Left lobe of liver (tissue), 2 donors: ENCODE measurements at regions not wholly inside any gene's neighbourhood (a gene's known extent, or its start where the extent isn't known, plus 50 kb on each side); places are given as distances from the start of the nearest gene placed in this dataset.

Experiments
- ATAC-seq: fragments of 200-7000 bp; cut with Tn5 transposase; one replicate; pipeline ENCODE4 v1.9.1; 2020; ENCODE audit warnings: mild to moderate bottlenecking, moderate library complexity
- DNase-seq: peaks from one replicate; pipeline ENCODE4 v3.0.0-alpha.2; 2020; ENCODE audit warnings: low spot score
- donor health status: DM: no; HTN: no; CAD: no; lungs with moderate emphysema.
- donor health status: DM: no; HTN: yes; CAD: no.

DNA sequence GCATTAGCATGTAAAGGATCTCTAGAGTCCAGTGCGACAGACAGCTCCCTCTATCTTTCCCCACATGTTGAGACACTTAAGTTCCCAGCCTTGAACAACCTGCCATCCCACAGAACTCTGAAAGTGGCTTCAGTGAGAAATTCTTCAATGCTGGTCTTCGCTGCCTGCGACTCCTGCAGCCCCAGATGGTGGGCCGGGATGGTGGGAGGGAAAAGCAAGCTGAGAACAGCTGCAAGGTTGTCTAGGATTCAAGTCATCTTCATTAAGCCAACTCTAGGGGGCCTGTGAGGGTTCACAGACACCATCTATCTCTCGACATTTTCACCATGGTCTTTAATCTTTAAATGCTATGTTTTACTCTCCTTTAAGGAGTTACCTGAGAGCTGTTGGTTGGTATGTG lies 185.5 kb upstream of the C1orf174 start:
- DNase-seq (peak; percentile 12), ATAC-seq (no peak)

DNA sequence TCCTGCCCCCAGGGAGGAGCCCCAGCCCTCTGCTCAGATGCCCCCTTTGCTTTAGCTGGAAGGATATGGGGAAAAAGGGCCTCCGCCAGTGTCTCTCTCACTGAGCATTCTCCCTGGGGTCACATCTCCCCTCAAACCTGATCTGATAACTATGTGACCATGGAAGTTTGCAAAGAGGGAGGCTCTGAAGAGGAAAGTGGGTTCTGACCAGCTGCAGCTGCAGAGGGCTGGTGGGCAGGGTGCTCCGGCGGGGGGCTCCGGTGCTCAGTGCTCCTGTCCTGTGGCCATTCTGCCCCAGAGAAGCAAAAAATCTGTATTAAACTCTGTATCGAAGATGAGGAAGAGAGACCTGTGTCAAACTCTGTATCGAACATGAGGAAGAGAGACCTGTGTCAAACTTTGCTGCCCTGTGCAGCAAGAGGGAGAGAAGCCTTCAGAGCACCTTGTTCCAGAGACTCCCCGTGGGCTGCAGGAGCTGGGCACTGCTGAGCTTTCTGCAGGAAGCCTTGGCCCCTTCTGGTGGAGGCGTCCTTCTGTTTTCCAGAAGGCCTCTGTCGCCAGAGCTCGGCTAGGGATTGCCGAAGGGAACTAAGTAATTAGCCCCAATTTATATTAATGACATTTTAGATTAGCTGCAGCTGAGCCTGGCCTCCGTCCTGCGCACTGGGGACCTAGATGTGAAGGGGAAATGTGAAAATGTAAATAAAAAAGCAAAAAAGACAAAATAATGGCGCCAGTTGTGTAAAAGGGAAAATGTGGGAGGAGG lies 186.2 kb upstream of the C1orf174 start:
- peak; percentile 21 for DNase-seq
- ATAC-seq: no peak

DNA sequence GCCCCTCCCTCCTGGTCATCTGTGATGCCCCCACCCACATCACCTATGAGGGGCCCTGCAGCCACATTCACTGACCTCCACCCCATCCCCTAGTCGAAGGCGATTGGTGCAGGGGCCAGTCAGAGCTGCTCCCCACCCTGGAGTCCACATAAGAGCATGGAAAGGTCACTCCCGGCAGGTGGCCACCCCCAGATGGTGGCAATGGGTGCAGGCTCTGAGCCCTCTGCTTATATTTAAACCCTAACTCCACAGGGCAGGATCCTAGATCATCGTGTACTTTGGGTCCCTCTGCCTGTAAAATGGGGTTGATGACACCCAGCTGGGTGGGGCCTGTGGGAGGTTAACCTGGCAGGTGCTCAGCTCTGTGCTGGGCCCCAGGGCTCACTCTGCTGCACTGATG lies 186.8 kb upstream of the C1orf174 start:
- ATAC-seq (no peak), DNase-seq (peak; percentile 26)

DNA sequence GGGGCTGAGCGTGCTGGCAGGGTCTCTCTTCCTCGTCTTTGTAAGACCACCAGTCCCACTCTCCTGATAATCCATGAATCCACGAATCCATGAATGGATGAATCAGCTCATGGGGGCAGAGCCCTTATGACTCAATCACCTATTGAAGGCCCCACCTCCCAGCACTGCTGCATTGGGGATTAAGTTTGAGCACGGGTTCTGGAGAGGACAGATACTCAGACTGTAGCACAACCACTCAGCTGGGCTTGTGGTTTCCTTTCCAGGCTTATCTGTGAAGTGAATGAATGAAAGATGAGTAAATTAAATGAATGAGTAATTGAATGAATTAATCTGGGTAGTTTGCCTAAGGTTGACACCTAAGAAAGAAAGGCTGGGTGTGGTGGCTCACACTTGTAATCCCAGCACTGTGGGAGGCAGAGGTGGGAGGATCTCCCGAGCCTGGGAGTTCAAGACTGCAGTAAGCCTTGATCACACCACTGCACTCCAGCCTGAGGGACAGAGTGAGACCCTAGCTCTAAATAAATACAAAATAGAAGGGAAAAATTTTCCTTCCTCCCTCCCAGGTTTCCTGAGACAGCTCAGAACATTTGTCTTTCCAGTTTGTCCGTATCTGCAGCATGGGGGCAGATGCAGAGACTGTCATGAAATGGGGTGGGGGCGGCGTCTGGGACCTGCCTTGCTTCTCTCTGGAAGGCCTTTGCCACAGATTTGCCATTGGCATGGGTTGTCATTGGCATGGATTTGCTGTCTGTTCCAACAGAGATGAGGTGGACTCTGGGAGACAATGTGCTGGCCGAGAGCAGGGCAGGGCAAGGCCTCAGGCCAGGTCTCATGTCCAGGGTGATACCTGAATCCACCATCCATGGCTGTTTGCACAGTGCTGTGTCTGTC lies 187.7 kb upstream of the C1orf174 start:
- ATAC-seq: no peak

DNA sequence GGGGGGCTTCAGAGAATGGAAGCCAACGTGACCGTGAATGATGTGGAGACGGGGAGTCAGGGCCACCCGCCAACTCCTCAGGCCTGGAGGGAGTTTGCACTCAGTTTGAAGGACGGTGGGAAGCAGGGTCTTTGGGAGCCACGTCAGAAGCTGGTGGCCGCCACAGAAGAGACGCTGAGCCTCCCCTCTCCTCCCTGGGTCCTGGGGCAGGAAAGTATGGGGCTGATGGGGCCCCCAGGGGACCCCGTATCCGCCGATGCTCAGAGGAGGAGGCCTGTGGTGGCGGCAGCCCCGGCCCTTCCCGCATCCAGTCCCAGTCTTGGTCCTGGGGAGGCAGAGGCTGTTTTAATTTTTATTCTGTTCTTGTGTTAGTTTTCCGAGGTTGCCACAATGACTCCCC lies 188.6 kb upstream of the C1orf174 start:
- ATAC-seq (no peak), DNase-seq (no peak)

More for the DNA sequence above, 187.7 kb upstream of the C1orf174 start:
- DNase-seq: peak; percentile 27

DNA sequence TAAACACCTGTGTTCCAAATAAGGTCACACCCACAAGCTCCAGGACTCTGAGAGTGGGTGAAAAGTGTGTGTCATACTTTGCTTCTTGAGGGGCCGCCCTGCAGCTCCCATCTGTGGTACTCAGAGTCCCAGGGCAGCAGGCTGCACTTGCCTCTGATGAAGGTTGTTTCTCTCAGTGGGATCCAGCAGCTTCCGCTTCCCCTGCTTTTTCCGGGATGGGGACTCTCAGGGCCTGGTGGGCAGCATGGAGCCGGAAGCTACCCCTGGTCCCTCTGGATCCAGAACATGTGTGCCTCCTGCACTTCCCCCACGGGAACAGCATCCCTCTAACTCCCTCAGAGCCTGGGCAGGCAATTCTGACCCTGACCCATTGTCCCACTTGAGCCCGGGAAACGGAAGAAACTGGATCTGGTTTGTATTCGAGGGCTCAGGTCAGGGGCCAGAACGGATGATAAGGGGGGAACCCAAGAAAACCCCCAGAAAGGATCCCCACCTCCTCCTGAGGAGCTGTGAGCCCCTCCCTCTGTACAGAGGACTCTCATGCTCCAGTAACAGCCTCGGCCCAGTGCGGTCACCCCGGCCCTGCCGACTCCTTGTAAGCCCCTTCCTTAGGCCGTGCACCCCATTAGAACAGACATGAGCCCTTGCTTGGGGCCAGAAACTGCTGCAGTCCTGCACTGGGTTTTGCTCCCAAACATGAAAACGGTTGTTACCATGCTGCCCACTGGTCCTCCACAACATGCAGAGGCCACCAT lies 189.5 kb upstream of the C1orf174 start:
- peak; percentile 26 for DNase-seq

DNA sequence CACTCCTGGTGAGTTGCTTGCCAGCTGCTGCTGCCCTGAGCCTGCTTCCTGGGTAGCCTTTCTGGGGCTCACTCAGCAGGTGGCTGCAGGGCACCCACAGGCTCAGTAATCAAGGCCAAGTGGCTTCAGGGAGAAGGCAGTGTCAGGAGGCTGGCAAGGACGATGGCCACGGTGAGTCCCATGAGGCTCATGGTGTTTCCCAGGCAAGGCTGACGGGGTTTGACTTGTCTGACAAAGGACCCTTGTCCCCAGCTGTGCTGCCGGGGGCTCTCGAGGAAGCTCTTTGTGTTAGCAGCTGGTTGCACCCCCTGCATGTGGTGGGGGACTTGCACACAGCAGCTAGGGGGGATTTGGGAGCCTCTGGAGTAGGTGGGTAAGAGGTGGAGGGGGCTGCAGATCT lies 190.5 kb upstream of the C1orf174 start:
- DNase-seq (peak; percentile 33), ATAC-seq (no peak)

More for the DNA sequence above, 189.5 kb upstream of the C1orf174 start:
- no peak for ATAC-seq

DNA sequence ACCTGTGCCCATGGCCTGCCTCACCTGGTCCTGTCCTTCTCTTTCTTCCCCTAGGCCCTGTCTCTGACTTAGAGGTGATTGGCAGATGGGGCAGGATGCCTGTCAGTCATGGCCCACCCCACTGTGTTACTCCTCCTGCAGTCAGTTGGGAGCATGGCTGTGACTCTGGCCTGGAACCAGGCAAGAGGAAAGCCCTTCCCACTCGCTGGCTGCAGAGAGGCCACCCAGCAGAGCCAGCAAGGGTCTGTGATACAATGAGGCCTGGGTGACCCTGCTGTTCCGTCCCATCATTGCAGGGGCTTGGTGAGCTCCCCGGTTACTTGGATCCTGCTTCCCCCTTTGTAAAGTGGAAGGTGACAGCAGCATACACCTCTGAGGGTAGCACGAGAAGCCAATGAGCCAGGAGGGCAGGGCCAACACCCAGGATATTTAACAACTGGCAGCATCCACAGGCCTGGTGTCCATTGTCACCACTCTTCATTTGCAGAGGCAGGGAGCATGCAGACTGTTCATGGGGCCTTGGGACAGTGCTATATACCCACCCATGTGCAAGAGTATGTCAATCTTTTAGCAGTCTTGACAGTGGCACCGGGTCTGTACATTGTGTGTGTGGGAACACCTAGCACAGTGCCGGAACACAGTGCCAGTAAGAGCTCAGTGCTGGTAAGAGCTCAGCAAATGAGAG lies 191.0 kb upstream of the C1orf174 start:
- DNase-seq (no peak), ATAC-seq (no peak)

DNA sequence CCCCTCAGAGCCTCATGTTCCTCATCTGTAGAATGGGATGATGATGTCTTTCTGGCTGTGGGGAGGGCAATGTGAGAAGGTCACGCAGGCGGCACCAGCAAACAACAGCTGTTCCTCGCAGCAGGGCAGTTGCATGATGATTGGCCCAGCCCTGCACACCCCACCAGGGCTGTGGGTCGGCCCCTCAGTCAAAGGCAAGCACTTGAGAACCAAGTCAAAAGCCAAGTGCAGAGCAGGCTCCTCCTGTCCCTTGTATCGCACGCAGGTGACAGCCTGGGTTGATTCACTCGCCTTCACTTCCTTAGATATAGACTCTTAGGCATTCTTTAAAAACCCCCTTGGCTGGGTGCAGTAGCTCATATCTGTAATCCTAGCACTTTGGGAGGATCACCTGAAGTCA lies 191.9 kb upstream of the C1orf174 start:
- DNase-seq (no peak), ATAC-seq (no peak)

DNA sequence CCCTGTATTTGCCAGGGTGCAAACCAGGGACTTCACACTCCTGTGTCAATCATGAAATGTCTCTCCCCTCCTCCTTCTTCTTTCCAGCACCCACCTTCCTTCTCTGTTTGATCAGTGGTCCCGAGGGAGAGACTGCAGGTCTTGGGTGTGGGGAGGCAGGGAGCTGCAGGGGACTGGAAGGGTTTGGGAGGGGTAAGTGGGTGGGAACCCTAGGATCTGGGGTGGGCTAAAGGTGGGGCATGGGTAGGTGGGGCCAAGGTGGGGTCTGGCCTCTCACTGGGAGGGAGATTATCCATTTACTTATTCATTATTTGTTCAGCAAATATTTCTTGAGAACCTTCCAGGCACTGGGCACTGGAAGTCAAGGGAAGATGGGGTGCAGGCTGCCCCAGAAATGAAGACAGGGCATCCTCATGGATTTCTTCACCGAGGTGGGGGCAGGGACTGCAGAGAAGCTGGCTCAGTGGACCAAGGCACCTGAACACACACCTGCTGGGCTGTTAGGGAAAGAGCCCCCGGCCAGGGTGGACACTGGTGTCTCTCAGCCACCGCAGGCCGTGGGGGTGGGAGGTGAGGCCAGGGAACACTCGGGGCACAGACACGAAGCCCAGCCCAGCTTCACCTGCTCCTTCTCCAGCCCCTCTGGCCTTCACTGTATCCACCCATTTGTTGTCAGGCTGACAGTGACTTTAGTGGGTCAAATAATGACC lies 193.9 kb upstream of the C1orf174 start:
- DNase-seq: no peak

DNA sequence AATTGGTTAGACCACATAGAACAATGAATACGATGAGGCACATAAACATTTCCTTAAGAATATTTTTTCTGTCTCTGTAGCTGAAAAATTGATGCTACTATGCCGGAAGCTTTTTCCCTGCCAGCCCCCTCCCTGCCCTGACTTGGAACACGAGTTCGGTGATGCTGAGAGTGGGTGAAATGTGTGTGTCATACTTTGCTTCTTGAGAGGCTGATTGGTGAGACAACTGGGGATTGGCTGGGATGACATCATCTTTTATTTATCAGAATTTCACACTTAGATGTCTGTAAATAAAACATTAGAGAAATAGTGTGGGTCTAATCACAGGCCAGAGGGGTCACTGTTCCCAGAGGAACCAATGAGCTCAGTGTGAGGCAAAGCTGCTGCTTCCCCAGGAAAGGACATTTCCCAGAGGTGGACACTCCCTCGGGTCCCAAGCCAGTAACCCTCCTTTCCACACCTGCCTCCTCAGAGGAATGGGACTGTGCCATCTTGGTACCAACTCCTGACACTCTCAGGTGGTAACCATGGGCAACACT lies 195.4 kb upstream of the C1orf174 start:
- ATAC-seq (no peak), DNase-seq (no peak)

More for the DNA sequence above, 193.9 kb upstream of the C1orf174 start:
- ATAC-seq: no peak

DNA sequence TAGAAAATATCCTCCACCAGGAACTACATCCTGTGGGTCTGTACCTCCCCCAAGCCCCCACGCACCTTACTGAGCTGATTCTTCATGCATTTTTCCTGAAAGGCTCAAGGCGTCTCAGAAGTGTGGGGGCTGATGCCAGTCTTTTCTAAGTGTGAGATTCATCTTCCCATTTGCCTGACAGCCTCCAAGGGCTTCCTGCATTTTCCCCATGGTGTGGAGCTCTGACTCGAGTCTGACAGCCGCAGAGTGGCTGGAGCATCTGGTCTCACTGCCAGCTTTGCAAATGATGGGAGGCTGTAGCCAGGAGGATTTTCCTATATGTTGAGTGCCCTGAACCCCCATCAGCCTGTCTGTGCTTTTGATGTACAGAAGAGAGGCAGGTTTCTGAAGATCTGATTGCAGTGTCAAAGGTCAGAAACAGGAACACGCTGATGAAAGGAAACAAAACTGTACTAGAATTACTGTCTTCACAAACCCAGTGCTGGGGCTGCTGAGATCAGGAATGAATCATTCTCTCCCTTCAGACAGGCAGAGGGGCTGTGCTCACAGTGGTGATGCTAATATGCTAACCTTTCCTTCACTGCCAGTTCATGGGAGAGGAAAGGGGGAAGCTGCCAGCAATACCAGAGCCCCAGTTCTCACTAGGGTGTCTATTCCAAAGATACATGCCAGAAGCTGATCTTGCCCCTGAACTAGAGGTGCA lies 201.5 kb upstream of the C1orf174 start:
- DNase-seq (no peak), ATAC-seq (no peak)

DNA sequence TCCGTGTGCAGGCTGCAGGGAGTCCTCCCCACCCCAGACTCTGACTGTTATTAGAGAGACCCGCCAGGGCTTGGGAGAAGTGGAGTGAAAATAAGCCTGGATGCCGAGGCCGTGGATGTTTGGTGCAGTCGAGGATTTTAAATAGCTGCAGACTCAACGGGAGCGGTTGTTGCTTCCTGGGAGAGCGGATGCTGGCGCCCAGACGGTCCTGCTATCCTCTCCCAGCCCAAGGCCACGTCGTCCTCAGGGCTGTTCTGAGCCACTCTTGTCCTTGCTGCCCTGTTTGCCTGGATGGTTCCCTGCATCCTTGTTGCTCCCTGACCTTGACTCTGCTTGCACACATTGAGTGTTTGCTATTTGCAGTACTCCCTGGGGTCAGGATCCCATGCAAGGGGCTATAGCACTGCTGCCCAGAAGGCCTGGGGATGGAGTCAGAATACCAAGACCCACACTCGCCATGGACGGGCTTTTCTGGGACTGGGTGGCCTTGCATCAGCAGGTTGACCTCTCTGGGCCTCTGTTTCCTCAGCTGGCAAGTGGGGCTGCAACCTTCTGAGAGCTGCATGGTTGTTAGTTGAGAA lies 205.3 kb upstream of the C1orf174 start:
- ATAC-seq (no peak), DNase-seq (no peak)

DNA sequence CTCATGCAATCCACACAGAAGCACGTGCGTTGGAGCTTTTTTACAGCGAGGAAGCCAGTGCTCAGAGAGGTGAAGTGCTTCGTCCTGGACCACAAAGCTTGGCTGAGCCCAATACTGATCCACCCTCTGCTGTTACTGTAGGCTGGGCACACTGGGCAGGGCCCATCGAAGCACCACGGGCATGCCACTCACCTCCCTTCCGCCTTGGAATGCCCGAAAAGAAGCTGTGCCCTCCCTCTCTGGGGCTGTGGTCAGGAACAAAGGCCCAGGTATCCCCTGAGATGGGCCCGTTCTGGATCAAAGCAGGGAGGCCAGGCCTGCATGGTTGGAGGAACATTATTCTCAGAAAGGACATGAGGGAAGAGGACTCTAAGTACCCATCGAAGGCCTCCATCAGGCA lies 206.7 kb upstream of the C1orf174 start:
- DNase-seq (no peak), ATAC-seq (no peak)

DNA sequence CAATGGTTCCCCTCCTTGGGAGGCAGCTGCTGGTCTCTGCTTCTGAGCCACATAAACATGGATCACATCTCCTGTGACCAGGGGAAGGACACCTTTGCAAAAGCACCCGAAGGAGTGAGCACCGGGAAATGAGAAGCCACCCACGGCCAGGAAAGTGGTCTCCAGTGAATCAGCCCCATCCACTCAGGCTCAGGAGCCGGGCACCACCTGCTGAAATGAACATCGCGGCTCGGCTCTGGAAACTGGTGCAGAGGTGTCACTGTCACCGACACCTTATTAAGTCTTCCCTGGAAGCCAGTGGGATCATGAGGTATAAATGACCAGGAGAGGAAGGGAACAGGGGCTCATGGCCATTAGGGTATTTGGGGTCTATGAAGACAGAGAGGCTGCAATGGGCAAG lies 207.2 kb upstream of the C1orf174 start:
- ATAC-seq: no peak
- DNase-seq: no peak

DNA sequence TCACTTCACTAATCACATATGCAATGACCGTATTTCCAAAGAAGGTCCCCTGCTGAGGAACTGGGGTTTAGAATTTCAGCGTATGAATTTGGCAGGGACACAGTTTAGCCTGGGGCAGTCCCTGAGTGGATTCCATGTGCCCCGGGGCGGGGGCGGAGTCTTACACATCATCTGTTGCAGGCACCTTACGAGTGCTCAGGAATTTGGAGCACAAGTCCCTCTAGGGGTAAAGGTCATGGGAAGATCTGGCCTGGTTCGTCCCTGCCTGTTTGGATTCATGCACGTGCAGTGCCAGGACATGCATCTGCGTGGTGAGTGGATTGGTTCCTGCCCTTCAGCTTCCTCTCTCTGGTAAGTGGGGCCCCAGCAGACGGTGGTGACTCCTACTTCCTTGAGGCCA lies 208.3 kb upstream of the C1orf174 start:
- DNase-seq (no peak), ATAC-seq (no peak)

DNA sequence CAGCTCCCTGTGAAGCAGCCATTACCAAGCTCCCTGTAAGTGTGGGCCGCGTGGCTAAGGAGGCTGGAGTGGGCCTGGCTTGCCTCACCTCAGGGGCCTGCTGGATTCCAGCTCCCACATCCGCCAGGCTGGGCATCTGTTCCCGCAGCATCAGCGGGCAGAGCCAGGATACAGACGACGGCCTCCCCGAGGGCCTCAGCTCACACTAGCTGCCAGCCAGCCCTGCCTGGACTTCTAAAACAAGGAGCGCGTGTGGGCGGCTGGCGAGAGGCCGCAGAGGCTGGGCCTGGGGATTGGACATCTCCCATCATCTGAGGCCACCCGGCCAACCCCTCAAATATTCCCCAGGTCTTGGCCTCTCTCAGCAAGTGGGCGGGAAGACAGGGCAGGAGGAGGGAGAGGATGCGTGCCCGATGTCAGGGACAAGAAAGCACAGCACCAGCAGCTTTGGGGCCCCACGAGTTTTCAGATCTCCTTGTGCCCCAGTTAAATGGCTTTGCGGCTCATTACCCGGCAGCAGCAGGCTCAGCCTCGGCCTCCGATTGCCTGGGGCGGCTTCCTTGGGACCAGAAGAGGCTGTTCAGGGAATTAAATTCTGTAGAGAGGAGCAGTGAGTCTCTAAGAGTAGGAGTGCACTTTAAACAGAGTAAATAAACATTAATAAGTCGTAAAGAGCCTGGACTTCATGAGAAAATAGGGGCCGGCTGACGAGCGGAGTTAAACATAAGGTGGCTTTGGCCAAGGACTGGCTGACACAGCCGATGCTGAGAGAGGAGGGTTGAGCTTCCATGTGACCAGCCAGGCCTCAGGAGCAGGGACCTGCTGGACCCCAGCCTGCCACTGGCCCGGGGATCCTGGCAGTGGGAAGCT lies 208.9 kb upstream of the C1orf174 start:
- no peak for DNase-seq
- no peak for ATAC-seq

DNA sequence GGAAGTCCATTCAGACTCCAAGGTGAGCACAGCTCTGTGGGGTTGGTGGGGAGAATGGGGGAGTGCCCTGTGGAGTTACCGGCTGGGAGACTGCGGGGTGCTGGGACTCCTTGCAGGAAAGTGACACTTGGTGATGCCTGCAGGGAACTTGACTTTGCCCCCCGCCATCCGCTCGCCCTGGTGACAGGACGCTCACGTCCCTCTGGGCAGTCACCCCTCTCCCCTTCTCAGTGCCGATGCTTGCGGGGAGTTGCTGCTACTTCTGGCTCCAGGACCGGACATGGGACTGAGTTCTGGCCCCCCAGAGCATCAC lies 209.5 kb upstream of the C1orf174 start:
- ATAC-seq: no peak
- no peak for DNase-seq
